ENCODE measurements at regions not wholly inside any gene's neighbourhood (a gene's known extent, or its start where the extent isn't known, plus 50 kb on each side); places are given as distances from the start of the nearest gene placed in this dataset.

DNA sequence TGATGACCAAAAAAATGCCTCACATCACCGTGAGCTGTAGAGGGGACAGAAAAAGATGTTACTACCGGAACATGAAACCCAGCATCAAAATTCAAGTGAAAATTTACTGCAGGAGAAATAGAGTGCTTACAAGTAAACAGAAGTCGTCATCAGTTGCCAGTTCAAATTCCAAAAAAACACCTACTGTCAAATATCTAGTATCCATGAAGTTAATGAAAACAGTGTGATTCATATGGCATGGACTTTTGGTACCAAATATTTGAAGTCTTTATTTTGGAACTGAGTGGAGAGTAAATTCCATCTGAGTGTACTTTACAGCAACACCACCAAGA lies 388.9 kb upstream of the SPOCK3 start (continued):
- TF ChIP-seq CREB1 (IDR thresholded peaks at IDR 0.05) (peak; percentile 49), CREB1 (CRISPR knock-in tag; IDR thresholded peaks at IDR 0.05) (no peak), SRSF1 (optimal IDR thresholded peaks at IDR 0.05; ENCODE audit: low read depth, low read length) (no peak), ZNF256 (CRISPR knock-in tag; conservative IDR thresholded peaks at IDR 0.05) (no peak), GABPA (IDR thresholded peaks at IDR 0.05; ENCODE audit: low read depth, low read length) (no peak), GABPA (CRISPR knock-in tag; IDR thresholded peaks at IDR 0.05; ENCODE audit: low read depth) (peak; percentile 30; the same call in 1 of the 2 replicates), PAWR (CRISPR knock-in tag; IDR thresholded peaks at IDR 0.05; ENCODE audit: borderline replicate concordance) (no peak), SOX6 (IDR thresholded peaks at IDR 0.05) (no peak), SOX6 (CRISPR knock-in tag; IDR thresholded peaks at IDR 0.05) (no peak)
- TF ChIP-seq, protein P1, sequence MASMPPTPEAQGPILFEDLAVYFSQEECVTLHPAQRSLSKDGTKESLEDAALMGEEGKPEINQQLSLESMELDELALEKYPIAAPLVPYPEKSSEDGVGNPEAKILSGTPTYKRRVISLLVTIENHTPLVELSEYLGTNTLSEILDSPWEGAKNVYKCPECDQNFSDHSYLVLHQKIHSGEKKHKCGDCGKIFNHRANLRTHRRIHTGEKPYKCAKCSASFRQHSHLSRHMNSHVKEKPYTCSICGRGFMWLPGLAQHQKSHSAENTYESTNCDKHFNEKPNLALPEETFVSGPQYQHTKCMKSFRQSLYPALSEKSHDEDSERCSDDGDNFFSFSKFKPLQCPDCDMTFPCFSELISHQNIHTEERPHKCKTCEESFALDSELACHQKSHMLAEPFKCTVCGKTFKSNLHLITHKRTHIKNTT (CRISPR knock-in tag; IDR thresholded peaks at IDR 0.05), result no peak

DNA sequence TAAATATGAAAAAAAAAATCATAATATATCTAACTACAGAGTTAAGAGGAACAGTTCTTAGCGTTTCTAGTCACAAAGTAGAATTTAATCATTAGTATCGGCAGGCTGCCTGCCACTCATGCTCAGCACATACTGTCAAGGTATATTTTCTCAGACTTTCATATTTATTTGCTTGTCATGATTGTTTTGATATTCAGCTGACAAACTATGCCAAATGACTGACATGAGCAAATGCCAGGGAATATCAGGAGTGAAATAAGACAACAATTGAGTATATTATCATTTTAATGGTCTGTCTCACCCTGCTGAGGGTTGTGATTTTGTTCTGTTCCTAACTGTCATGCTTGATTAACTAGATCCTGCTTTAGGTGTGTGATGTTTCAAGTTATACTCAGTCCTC lies 395.0 kb upstream of the SPOCK3 start:
- in situ Hi-C loops (cut with HindIII; ENCODE audit: extremely low pct_ligation_motif_present, low pct_unique_long_range_greater_than_20kb), result no loop called here
- no peaks in the 10 kb centered on the region for H3K79me2 ChIP-seq (ENCODE audit: insufficient read depth, low read length)
- no TSS peak for BruUV-seq (replicated peaks)
- no peak overlapping the region for H3K4me2 ChIP-seq (ENCODE audit: low read depth, low read length)
- H3K9me3 ChIP-seq (ENCODE audit: low read length), result peaks cover 11% of the 10 kb centered on the region; the same call in 1 of the 2 replicates
- no peak for ATAC-seq
- no peak overlapping the region for H2AFZ ChIP-seq (ENCODE audit: low read length)
- no peak for DNase-seq (ENCODE audit: low spot score)
- no peak overlapping the region for H3K27ac ChIP-seq (ENCODE audit: extremely low read length, insufficient read depth, low read length)
- no peak overlapping the region for H3K9ac ChIP-seq (ENCODE audit: insufficient read depth, low read depth, low read length)
- no peaks in the 10 kb centered on the region for H3K4me1 ChIP-seq (ENCODE audit: insufficient read depth, low read length)
- no peak overlapping the region for H3K4me3 ChIP-seq (replicated peaks in 1 of 3; ENCODE audit: insufficient read depth in 1 of 3, low read depth in 2 of 3, low read length in 3 of 3)
- intact Hi-C loops (cut with micrococcal nuclease; ENCODE audit: unreplicated experiment), result no loop called here
- H4K20me1 ChIP-seq (ENCODE audit: insufficient read depth, low read length), result no peaks in the 10 kb centered on the region
- no peak for FAIRE-seq
- H3K27me3 ChIP-seq (ENCODE audit: control insufficient read depth in 1 of 2, insufficient read depth in 2 of 2, low read length in 2 of 2), result no peaks in the 10 kb centered on the region
- H3K36me3 ChIP-seq (replicated peaks in 1 of 2; ENCODE audit: control insufficient read depth in 1 of 2, insufficient read depth in 2 of 2, low read length in 2 of 2), result no peaks in the 10 kb centered on the region
- POLR2A ChIA-PET, result no interaction called here
- CTCF ChIA-PET (ENCODE audit: low intra/inter-chr PET ratio, low total read pairs), result no interaction called here
- WGBS (ENCODE audit: low lambda C conversion rate), result 2% methylated on average over 2 of the region's 2 CpGs
- TF ChIP-seq NRL (CRISPR knock-in tag; IDR thresholded peaks at IDR 0.05; ENCODE audit: borderline replicate concordance) (no peak), FIP1L1 (IDR thresholded peaks at IDR 0.05; ENCODE audit: borderline replicate concordance, insufficient read depth, low read depth, low read length) (no peak), ZNF644 (CRISPR knock-in tag; IDR thresholded peaks at IDR 0.05; ENCODE audit: low read depth) (no peak), ZNF263 (CRISPR knock-in tag; IDR thresholded peaks at IDR 0.05) (no peak), YEATS2 (CRISPR knock-in tag; IDR thresholded peaks at IDR 0.05; ENCODE audit: borderline replicate concordance) (no peak), ZNF446 (CRISPR knock-in tag; IDR thresholded peaks at IDR 0.05) (no peak), ZNF616 (CRISPR knock-in tag; IDR thresholded peaks at IDR 0.05; ENCODE audit: low read depth) (no peak), TARDBP (CRISPR knock-in tag; IDR thresholded peaks at IDR 0.05) (no peak)
- TF ChIP-seq, protein P2, sequence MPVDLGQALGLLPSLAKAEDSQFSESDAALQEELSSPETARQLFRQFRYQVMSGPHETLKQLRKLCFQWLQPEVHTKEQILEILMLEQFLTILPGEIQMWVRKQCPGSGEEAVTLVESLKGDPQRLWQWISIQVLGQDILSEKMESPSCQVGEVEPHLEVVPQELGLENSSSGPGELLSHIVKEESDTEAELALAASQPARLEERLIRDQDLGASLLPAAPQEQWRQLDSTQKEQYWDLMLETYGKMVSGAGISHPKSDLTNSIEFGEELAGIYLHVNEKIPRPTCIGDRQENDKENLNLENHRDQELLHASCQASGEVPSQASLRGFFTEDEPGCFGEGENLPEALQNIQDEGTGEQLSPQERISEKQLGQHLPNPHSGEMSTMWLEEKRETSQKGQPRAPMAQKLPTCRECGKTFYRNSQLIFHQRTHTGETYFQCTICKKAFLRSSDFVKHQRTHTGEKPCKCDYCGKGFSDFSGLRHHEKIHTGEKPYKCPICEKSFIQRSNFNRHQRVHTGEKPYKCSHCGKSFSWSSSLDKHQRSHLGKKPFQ (CRISPR knock-in tag; IDR thresholded peaks at IDR 0.05; ENCODE audit: insufficient replicate concordance), result no peak
- TF ChIP-seq, protein P3, sequence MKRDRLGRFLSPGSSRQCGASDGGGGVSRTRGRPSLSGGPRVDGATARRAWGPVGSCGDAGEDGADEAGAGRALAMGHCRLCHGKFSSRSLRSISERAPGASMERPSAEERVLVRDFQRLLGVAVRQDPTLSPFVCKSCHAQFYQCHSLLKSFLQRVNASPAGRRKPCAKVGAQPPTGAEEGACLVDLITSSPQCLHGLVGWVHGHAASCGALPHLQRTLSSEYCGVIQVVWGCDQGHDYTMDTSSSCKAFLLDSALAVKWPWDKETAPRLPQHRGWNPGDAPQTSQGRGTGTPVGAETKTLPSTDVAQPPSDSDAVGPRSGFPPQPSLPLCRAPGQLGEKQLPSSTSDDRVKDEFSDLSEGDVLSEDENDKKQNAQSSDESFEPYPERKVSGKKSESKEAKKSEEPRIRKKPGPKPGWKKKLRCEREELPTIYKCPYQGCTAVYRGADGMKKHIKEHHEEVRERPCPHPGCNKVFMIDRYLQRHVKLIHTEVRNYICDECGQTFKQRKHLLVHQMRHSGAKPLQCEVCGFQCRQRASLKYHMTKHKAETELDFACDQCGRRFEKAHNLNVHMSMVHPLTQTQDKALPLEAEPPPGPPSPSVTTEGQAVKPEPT (CRISPR knock-in tag; IDR thresholded peaks at IDR 0.05; ENCODE audit: low read depth), result no peak

Measured in HepG2 (cell line).